ENCODE measurements at regions not wholly inside any gene's neighbourhood (a gene's known extent, or its start where the extent isn't known, plus 50 kb on each side); places are given as distances from the start of the nearest gene placed in this dataset.

- H3K9me3 ChIP-seq, result no peaks in the 10 kb centered on the region
- no peaks in the 10 kb centered on the region for H3K36me3 ChIP-seq
- no peak overlapping the region for H3K27ac ChIP-seq
- H3K4me1 ChIP-seq, result no peaks in the 10 kb centered on the region
- no peaks in the 10 kb centered on the region for H3K27me3 ChIP-seq
- TF ChIP-seq, protein P1, sequence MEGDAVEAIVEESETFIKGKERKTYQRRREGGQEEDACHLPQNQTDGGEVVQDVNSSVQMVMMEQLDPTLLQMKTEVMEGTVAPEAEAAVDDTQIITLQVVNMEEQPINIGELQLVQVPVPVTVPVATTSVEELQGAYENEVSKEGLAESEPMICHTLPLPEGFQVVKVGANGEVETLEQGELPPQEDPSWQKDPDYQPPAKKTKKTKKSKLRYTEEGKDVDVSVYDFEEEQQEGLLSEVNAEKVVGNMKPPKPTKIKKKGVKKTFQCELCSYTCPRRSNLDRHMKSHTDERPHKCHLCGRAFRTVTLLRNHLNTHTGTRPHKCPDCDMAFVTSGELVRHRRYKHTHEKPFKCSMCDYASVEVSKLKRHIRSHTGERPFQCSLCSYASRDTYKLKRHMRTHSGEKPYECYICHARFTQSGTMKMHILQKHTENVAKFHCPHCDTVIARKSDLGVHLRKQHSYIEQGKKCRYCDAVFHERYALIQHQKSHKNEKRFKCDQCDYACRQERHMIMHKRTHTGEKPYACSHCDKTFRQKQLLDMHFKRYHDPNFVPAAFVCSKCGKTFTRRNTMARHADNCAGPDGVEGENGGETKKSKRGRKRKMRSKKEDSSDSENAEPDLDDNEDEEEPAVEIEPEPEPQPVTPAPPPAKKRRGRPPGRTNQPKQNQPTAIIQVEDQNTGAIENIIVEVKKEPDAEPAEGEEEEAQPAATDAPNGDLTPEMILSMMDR (IDR thresholded peaks at IDR 0.05), result no peak
- DNase-seq, result no peak
- intact Hi-C loops (cut with DNase I; ENCODE audit: low total_unique reads), result no loop called here
- no peak overlapping the region for H3K4me3 ChIP-seq
Observed at GRCh38 chr10:105611244-105611798, 970.2 kb downstream of the SORCS3 start.

- Histone ChIP-seq H3K4me3 (no peak overlapping the region), H3K27ac (no peak overlapping the region), H3K36me3 (no peaks in the 10 kb centered on the region), H3K9me3 (no peaks in the 10 kb centered on the region), H3K27me3 (no peaks in the 10 kb centered on the region), H3K4me1 (no peaks in the 10 kb centered on the region)
- intact Hi-C loops (cut with DNase I; ENCODE audit: low total_unique reads), result no loop called here
- TF ChIP-seq, protein P1 (IDR thresholded peaks at IDR 0.05), result no peak
- no peak for DNase-seq
Observed at GRCh38 chr10:105609451-105609850, 968.4 kb downstream of the SORCS3 start.

DNA sequence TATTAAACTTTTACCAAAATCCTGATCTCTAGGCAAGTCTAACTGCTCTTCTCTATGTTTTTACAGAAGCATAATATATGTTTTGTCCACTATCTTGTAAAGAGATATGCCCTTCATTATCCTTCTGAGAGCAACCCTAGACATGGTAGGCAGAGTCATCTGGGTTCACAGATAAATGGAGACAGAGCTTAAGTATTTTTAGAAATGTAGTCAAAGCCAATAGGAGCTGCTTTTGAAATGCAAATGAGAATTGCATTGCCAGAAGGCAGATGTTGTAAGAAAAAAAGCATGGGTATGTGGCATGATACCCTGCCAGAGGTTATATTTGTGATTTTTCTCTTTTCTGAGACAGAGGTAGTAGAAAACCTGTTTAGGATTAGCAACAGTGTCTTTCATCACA is 964.8 kb downstream of the SORCS3 start:
- Histone ChIP-seq H3K36me3 (no peaks in the 10 kb centered on the region), H3K9me3 (no peaks in the 10 kb centered on the region), H3K27ac (no peak overlapping the region), H3K4me3 (no peak overlapping the region), H3K27me3 (no peaks in the 10 kb centered on the region), H3K4me1 (no peaks in the 10 kb centered on the region)
- intact Hi-C loops (cut with DNase I; ENCODE audit: low total_unique reads), result no loop called here
- TF ChIP-seq, protein P1 (IDR thresholded peaks at IDR 0.05), result no peak
- DNase-seq, result no peak

GRCh38 chr10:105605104-105605503 is 964.0 kb downstream of the SORCS3 start:
- Histone ChIP-seq H3K4me1 (no peaks in the 10 kb centered on the region), H3K27ac (no peak overlapping the region), H3K27me3 (no peaks in the 10 kb centered on the region), H3K4me3 (no peak overlapping the region), H3K36me3 (no peaks in the 10 kb centered on the region), H3K9me3 (no peaks in the 10 kb centered on the region)
- no peak for DNase-seq
- TF ChIP-seq, protein P1 (IDR thresholded peaks at IDR 0.05), result no peak
- intact Hi-C loops (cut with DNase I; ENCODE audit: low total_unique reads), result no loop called here

GRCh38 chr10:105598207-105598606 is 957.1 kb downstream of the SORCS3 start:
- TF ChIP-seq, protein P1 (IDR thresholded peaks at IDR 0.05), result no peak
- Histone ChIP-seq H3K4me1 (no peaks in the 10 kb centered on the region), H3K9me3 (no peaks in the 10 kb centered on the region), H3K27ac (no peak overlapping the region), H3K36me3 (no peaks in the 10 kb centered on the region), H3K27me3 (no peaks in the 10 kb centered on the region), H3K4me3 (no peak overlapping the region)
- intact Hi-C loops (cut with DNase I; ENCODE audit: low total_unique reads), result no loop called here
- no peak for DNase-seq

DNA sequence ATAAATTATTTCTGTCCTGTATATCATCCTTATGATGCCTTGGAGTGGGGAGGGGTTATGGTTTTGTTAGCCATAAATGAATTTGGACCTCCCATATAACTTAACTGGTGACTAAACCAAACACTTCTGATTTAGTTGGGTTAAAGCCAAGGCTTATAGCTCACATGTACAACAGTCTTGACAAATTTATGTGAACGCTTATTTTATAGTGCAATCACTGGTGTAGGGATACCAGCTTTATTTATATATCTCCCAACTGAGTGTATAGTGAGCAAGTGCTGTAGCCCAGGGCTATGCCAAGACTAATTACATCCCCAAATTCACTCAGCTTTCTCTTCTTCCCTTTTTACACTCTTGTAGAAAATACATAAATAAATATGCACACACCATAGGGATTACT is 956.2 kb downstream of the SORCS3 start:
- Histone ChIP-seq H3K4me3 (no peak overlapping the region), H3K4me1 (no peaks in the 10 kb centered on the region), H3K9me3 (no peaks in the 10 kb centered on the region), H3K27ac (no peak overlapping the region), H3K36me3 (no peaks in the 10 kb centered on the region), H3K27me3 (no peaks in the 10 kb centered on the region)
- intact Hi-C loops (cut with DNase I; ENCODE audit: low total_unique reads), result no loop called here
- TF ChIP-seq, protein P1 (IDR thresholded peaks at IDR 0.05), result no peak
- no peak for DNase-seq

Measured in tibial artery (tissue), 4 donors.